Suppressor macrophage treated with lipopolysaccharide for 1 hour (primary cell): ENCODE measurements at regions not wholly inside any gene's neighbourhood (a gene's known extent, or its start where the extent isn't known, plus 50 kb on each side); places are given as distances from the start of the nearest gene placed in this dataset.
"Not testable (repeated sequence)": the region's sequence is repeated elsewhere in the genome, so short reads cannot be mapped to it uniquely, and the experiment has no call there.

Experiments used
- DNase-seq, 3 donors: peaks; one replicate each; pipeline ENCODE4 v3.0.0-alpha.2; 2020 to 2022

DNA sequence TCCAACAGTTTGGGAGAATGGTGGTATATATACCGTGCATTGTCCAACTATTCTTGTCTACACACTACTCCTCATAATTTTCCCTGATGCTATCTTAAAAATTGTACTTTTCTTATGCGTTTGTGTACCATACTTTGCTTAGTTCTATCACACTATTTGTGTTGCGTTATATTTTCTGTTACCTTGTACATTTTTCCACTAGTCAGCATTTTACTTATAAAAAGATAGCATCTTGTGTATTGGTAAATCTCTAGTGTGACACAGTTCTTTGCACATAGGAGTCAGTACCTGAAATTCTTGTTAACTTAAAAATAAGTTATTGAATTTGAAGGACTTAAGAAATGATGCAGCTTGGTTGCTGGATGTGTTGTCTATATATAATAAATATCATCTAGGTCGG lies 201.8 kb upstream of the LMO3 start:
- DNase-seq = no peak

- no peak for DNase-seq
Measured at GRCh38 chr12:16796168-16796567, 190.2 kb upstream of the LMO3 start.

DNA sequence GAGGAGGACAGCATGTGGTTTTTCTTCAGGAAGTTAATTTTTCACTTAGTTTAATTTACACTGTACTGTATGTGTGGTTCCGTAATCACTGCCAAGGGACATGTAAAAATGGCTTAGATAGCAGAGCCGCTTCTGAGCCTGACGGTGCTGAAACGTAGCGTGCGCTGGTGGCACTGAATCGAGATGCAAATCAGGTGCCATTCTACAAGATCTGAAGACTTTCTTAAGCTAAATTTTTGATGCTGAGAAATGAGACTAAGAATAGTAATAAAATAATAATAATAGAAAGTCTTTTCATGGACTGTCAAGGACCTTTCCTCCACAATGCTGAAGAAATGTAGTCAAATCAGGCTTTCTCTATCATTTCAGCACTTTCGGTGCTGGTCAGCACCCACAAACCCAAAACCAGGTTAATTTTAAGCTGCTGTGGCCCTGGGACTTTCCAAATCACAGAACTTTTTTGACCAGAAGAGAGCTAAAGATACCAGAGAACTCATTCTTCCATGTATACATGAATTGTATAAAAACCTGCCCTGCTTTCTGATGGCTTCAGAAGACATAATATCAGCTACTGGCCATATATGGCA lies 183.3 kb upstream of the LMO3 start:
- DNase-seq = no peak

- DNase-seq = no peak
Measured at GRCh38 chr12:16788506-16789203, 182.7 kb upstream of the LMO3 start.

DNA sequence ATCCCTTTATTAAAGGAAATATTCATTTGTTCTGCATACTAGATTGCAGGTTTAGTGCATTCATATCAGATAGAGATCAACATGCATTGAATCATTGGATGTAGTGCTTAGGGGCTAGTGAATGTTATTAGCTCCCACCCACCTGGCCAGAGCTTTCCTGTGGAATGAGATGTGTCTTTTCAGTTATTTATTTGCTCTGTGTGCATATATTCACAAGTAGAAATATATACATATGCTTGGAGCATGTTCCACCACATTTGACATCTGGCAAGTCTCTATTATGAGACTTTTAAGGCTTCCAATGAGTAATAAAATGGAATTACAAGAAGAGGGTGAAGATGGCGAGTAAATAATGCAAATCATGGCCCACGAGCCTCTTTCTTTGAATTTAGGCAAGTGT lies 180.0 kb upstream of the LMO3 start:
- no peak for DNase-seq

DNA sequence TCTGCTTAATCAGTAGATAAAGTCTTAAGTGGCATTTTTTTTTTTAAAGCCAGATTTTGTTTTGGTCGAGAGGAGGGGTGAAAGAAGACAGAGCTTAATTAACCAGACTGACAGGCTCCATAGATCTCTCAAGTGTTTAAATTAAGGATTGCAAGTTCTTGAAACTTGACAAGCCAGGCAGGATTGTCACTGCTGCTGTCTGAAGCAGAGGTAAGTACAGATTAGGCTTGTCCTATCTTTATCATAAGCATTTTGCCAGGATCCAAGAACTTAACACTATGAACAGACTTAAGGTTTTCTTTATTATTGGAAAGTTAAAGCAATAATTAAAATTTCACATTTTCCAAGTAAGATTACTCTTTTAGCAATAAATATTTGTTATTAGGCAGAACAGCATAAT lies 179.6 kb upstream of the LMO3 start:
- no peak for DNase-seq

- not testable (repeated sequence) for DNase-seq
Measured at GRCh38 chr12:16769129-16769528, 163.2 kb upstream of the LMO3 start.

DNA sequence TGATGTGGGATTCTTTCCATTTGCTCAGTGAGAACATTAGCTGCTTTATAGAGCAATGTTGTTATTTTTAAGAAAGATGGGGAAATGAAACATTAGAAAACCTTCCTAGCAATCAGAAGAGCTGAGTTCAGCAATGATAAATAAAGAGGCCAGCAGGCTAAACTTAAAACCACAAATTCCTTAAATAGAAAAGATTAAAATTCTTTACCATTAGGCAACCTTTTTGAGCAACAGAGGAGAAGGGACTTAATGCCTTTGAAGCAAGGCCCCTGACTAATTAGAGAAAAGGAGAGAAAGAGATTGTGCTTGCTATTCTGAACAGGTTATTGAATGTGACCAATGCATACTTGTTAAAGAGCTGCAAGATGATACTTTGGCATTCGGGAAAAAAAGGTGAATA lies 160.8 kb upstream of the LMO3 start:
- no peak for DNase-seq

DNA sequence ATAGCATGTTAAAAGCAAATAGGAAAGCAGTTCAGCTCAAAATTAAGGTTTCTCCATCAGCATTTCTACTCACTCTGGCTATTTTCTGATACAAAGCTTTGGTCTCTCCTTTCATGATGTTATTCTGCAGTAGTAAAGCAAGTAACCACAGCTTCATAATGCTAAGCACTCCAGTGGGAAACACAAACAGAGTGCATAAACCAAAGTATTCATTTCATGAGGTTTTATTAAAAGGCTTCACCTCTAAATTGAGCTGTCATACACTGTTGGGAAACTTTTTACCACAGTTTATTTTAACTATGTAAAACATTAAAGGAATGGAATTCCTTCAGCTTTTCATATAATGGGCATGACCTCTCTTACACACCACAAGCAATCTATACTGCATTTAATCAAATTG lies 157.9 kb upstream of the LMO3 start:
- DNase-seq = no peak

DNA sequence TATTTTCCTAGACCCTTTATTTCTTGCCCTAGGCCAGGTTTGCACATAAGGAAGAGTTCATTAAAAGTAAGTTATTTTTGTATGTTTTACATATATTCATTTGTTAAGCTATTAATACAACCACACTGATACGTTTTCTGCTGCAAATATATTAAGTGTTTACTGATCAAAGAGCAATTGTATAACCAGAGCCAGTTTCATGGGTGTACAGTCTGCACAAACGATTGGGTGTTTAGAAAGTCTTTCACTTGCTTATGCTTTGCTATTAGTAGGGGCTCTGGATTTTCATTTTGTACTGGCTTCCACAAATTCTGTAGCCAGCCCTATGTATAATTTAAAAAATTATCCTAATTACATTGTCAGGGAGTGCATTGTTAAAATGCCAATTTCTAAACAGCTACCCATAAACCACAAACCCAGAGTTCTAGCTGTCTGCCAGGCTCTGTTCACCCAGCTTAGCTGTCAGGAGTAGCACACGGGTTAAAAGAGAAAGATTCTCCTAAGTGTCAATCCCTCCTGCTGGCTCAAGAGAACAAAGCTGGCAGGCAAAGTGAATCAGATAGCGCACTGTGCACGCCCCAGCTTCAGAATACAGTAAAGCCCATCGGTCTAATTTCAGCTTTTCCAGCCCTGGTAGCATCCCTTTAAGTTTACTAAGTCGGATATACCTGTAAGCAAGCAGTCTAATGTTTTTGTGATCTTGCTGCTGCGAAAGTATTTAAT lies 151.0 kb upstream of the LMO3 start:
- DNase-seq = no peak

- no peak for DNase-seq
Measured at GRCh38 chr12:16730772-16731171, 124.8 kb upstream of the LMO3 start.

GRCh38 chr12:16726879-16727278 lies 120.9 kb upstream of the LMO3 start:
- DNase-seq = no peak

DNA sequence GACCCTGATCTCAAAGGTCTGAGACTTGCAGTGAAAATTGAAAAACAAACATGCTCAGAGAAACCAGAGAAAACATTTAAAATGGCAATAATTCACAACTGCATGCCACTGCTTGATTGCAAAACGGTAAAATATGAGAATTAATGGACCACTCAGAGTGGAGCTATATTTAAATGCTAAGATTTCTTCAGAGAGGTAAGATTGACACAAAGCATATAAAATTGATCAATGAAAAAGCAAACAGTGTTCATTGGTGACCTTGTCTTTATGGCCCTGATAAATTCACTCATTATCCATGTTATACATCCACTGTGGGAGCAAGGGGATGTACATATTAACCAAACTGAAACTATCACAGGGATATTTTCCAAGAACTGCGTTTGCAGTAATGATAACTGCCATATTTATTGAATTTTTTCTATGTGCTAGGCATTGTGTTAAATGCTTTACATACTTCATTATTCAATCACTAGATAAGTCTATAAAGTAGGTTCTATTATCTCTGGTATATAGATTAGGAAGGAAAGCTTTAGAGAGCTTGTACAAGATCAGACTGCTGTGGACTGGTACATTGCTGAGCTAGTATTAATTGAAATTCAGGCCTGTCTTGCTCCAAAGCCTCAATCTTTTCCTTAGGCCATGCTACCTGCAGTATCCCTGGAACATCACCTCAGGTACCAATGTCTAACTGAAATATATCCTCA lies 113.9 kb upstream of the LMO3 start:
- DNase-seq = no peak

DNA sequence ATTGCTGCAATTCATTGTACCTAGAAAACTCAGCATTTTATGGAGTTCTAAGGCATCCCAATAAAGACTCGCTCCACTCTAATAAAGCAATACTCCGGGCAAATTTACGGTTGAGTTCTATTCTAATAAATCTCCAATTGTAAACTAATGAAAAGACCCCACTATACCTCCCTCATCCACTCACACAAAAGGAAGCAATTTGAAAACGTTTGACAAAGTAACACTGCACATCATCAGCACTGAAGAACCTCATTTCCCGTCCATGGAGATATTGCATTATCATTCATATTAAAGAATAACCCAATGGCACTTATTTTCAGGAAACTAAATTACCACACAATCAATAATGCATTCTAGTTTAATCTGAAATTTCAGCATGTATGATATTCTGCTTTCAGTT lies 111.0 kb upstream of the LMO3 start:
- DNase-seq = no peak

GRCh38 chr12:16692099-16692498 lies 86.1 kb upstream of the LMO3 start:
- DNase-seq = no peak

GRCh38 chr12:16691624-16692023 lies 85.7 kb upstream of the LMO3 start:
- DNase-seq = no peak

GRCh38 chr12:16688200-16688599 lies 82.2 kb upstream of the LMO3 start:
- DNase-seq = no peak

DNA sequence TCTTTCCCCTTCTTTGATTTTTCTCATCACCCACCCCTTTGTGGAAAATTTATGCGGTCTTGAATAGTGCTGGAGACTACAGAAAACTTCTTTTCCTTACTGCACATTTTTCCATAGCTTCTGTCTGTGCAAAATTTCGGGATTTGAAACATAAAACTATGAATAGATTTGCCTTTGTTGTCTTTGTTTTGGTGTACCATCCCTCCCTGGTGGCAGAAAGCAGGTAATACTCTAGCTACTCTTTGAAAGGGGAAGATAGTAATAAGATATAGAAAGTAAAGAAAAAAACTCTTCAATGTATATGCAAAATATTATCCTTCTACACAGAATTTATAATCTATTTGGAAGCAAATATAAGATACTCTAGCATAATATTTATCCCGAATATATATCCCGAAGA lies 79.1 kb upstream of the LMO3 start:
- no peak for DNase-seq

- no peak for DNase-seq
Measured at GRCh38 chr12:16681196-16681595, 75.2 kb upstream of the LMO3 start.

DNA sequence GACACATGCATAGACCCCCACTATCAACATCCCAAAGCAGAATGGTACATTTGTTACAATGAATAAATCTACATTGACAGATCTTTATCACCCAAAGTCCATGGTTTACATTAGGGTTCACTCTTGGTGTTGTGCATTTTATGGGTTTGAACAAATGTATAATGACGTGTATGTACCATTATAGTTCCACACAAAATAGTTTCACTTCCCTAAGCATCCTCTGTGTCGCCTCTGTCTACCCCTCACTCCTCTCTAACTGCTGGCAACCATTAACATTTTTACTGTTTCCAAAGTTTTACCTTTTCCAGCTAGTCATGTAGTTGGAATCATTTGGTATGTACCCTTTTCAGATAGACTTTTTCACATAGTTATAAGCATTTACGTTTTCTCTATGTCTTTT lies 69.5 kb upstream of the LMO3 start:
- DNase-seq = no peak

- no peak for DNase-seq
Measured at GRCh38 chr12:16674885-16675284, 68.9 kb upstream of the LMO3 start.

DNA sequence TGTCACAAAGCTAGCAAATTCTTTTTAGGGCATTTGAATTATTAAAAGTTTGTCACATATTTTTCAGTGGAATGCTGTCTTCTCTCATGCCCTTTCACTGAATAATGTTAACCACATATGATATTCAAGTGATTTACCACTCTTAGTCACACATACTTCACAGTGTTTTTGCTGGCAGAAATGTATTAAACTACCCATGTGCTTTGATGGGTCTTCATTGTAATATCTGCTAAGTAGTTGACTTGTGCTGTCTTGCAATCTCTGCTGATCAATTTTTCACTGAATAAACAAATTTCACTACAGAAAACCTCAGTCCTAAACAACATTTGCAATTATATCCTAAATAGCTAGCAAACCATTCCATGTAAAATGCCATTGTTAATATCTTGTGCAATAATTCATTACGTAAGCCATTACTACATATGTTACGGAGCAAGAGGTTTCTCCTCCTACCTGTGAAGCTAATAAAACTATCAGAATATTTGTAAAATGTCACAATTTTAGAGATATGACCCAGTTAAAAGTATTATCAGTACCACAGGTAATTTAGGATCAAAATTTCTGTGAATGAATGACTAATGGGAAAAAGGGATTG lies 64.6 kb upstream of the LMO3 start:
- DNase-seq = no peak

GRCh38 chr12:16669756-16670155 lies 63.8 kb upstream of the LMO3 start:
- DNase-seq = no peak
